Stimulated activated CD4-positive, alpha-beta T cell treated with anti-CD3 and anti-CD28 coated beads, Interleukin-15, amount 100 ng/mL, for 24 hours (primary cell): ENCODE measurements at regions not wholly inside any gene's neighbourhood (a gene's known extent, or its start where the extent isn't known, plus 50 kb on each side); places are given as distances from the start of the nearest gene placed in this dataset.
"Not testable (repeated sequence)": the region's sequence is repeated elsewhere in the genome, so short reads cannot be mapped to it uniquely, and the experiment has no call there.

Source experiments
- DNase-seq: peaks from one replicate; pipeline ENCODE4 v3.0.0-alpha.2; 2020

- DNase-seq: not testable (repeated sequence)
Measured at GRCh38 chr7:25602730-25603426, 374.6 kb upstream of the NPVF start.

DNA sequence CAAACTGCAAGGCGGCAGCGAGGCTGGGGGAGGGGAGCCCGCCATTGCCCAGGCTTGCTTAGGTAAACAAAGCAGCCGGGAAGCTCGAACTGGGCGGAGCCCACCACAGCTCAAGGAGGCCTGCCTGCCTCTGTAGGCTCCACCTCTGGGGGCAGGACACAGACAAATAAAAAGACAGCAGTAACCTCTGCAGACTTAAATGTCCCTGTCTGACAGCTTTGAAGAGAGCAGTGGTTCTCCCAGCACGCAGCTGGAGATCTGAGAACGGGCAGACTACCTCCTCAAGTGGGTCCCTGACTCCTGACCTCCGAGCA, 375.1 kb upstream of the NPVF start:
- not testable (repeated sequence) for DNase-seq

DNA sequence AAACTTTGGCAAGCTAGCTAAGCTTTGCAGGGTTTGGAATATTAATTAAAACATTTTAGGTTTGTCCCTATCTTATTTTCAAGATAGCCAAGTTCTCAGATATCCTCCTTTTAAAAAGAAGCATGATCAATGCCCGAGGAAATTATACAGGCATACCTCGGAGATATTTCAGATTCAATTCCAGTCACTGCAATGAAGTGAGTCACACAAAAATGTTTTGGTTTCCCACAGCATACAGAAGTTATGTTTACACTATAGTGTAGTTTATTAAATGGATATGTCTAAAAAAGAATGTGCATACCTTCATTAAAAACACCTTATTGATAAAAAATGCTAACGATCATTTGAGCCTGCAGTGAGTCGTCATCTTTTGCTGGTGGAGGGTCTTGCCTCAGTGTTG, 382.9 kb upstream of the NPVF start:
- DNase-seq: no peak

- no peak for DNase-seq
Measured at GRCh38 chr7:25613912-25614311, 385.6 kb upstream of the NPVF start.

GRCh38 chr7:25614415-25614814, 386.1 kb upstream of the NPVF start:
- DNase-seq: no peak

- DNase-seq: no peak
Measured at GRCh38 chr7:25615003-25615402, 386.7 kb upstream of the NPVF start.

- no peak for DNase-seq
Measured at GRCh38 chr7:25615593-25615992, 387.3 kb upstream of the NPVF start.

GRCh38 chr7:25617214-25617613, 388.9 kb upstream of the NPVF start:
- DNase-seq: no peak

- DNase-seq: no peak
Measured at GRCh38 chr7:25617673-25618072, 389.4 kb upstream of the NPVF start.

- DNase-seq: no peak
Measured at GRCh38 chr7:25619381-25619780, 391.1 kb upstream of the NPVF start.

- peak; percentile 12 for DNase-seq
Measured at GRCh38 chr7:25619963-25620799, 391.9 kb upstream of the NPVF start.

- DNase-seq: no peak
Measured at GRCh38 chr7:25621993-25622392, 393.7 kb upstream of the NPVF start.

DNA sequence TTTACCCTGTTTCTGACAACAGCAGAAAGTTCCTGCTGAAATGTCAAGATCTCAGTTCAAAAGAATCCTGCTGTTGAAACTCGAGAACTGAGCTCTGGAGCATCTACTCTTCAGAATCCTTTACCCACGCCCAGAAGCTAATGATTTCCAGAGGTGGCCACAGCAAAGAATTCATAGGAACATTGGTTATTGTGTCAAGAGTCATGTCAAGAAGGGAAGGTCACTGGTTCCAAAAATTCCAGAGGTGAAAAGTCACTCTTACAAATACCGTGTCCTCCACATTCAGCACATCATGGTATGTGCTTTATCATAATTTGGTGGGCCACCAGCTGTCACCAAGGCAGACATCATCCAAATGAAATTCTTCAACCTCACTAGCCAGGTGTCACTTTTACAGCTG, 394.4 kb upstream of the NPVF start:
- no peak for DNase-seq

- DNase-seq: no peak
Measured at GRCh38 chr7:25624051-25624450, 395.8 kb upstream of the NPVF start.

DNA sequence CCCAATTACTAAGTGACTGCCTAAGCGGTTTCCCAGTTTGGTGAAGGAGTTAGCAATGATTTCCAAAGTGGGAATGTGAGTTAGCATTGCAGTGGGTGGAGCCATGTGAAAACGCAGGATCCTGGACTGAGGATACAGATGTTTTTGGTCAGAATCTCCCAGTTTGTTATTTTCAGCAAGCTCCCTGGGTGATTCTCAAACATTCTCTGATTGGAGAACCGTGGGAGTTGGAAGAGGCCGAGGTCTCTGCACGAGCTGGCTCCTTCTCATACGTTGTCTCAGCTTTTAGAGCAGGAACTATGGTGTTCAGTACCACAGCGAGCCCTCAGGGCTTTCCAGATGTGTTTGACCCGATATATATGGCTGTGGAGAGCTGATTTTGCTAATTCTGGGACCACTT, 396.5 kb upstream of the NPVF start:
- no peak for DNase-seq

DNA sequence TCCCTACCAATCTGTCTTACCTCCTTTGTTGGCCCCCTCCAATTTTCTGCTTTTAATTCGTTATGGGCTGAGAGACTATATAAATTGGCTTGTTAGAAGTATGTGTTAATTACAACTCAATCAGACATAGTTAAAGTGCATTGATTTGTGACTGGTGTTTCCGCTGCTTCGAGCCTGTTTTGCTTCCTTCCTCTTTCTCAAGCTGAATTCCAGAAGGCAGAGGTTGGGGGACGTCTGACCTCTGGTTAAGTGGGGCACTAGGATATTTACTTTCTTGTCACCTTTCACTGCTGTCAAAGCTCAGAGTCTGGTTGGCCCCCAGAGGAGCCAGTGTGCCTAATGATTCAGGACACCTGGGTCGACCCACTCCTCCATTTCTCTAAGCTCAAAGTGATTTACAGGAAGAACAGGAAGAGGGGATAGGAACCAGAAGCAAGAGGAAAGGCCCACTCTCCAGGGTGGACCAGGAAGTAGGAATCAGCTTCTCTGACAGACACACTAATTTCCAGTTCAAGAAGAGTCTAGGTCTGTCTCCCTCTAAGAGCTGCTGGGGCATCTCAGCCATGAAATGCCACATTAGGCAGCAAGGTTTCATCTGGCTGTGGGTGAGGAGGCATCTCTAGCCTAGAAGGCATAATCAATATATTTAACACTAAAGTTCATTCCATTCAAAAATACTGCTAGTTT, 397.2 kb upstream of the NPVF start:
- DNase-seq: no peak

- no peak for DNase-seq
Measured at GRCh38 chr7:25626451-25627131, 398.3 kb upstream of the NPVF start.

DNA sequence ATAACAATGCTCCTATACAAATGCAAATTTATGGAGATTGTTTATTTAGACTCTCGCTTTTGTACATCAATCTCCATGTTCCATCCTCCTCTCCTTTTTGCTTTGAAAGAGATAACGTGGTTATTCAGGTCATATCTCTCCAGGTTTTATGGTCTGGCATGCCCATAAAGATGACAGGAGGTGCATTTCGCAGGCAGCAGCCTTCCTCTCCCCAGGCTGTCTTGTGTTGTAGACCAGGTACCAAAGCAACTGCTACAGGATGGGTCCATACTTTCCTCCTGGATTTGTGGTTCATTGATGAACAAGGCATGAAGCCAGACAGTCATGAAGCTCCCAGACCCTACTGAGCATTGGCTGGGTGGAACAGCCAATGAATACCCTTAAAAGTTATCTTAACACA, 400.2 kb upstream of the NPVF start:
- no peak for DNase-seq

GRCh38 chr7:25632616-25633015, 404.3 kb upstream of the NPVF start:
- DNase-seq: no peak

- DNase-seq: no peak
Measured at GRCh38 chr7:25633426-25634036, 405.2 kb upstream of the NPVF start.

- no peak for DNase-seq
Measured at GRCh38 chr7:25636168-25636567, 407.9 kb upstream of the NPVF start.

DNA sequence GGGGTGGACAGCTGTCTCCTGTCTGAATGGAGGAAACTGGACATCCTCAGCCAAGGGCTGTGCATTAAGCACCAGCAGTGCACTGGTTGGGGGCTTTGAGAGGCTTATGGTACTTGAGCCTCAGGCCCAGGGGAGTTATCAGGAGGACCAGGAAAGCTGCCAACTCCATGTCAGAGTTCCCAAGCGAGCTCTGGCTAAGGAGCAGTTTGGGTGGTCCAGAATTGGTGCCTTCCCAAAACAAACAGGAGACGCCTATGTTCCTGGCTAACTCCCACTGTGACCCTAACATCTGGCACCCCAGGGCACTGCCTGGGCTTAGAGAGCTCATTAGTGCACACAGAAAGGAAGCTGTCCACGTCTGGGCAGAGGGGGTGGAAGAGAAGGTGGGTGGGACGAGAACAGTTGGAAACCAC, 408.6 kb upstream of the NPVF start:
- DNase-seq: no peak

DNA sequence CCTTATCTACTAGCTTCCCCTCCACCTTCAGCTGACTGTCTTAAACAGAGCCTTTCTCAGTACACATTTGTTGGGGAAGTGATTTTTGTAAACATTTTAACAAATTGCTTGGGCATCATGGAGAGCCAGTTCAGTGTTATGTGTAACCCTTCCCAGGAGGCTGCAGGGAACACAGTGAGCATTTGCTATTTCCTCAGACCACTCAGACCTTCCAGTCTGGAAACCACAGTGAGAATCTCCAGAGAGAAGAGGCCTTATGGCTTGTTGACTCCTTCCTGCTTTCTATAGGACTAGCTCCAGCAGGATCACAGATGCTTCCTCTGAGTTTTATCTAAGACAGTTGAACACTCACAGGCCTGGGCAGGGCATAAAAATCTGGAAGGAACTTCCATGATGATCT, 409.8 kb upstream of the NPVF start:
- no peak for DNase-seq
